ENCODE measurements at regions not wholly inside any gene's neighbourhood (a gene's known extent, or its start where the extent isn't known, plus 50 kb on each side); places are given as distances from the start of the nearest gene placed in this dataset.
"Not testable (repeated sequence)": the region's sequence is repeated elsewhere in the genome, so short reads cannot be mapped to it uniquely, and the experiment has no call there.

- TF ChIP-seq POLR2A (IDR thresholded peaks at IDR 0.05), result not testable (repeated sequence)
- TF ChIP-seq, protein P1, sequence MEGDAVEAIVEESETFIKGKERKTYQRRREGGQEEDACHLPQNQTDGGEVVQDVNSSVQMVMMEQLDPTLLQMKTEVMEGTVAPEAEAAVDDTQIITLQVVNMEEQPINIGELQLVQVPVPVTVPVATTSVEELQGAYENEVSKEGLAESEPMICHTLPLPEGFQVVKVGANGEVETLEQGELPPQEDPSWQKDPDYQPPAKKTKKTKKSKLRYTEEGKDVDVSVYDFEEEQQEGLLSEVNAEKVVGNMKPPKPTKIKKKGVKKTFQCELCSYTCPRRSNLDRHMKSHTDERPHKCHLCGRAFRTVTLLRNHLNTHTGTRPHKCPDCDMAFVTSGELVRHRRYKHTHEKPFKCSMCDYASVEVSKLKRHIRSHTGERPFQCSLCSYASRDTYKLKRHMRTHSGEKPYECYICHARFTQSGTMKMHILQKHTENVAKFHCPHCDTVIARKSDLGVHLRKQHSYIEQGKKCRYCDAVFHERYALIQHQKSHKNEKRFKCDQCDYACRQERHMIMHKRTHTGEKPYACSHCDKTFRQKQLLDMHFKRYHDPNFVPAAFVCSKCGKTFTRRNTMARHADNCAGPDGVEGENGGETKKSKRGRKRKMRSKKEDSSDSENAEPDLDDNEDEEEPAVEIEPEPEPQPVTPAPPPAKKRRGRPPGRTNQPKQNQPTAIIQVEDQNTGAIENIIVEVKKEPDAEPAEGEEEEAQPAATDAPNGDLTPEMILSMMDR (IDR thresholded peaks at IDR 0.05), result not testable (repeated sequence)
Measured at GRCh38 chr20:25774711-25775110, 78.1 kb upstream of the ZNF337 start.

Data from transverse colon (tissue), 3 donors.